GM12891 (cell line): ENCODE measurements at regions not wholly inside any gene's neighbourhood (a gene's known extent, or its start where the extent isn't known, plus 50 kb on each side); places are given as distances from the start of the nearest gene placed in this dataset.

ENCODE experiments used
- SPI1 ChIP-seq: IDR thresholded peaks from 2 replicates; pipeline ENCODE4 v1.6.1; 2011; ENCODE audit warnings: low read depth, low read length, control low read depth
- TAF1 ChIP-seq: IDR thresholded peaks from 2 replicates; pipeline ENCODE4 v1.6.1; 2011; ENCODE audit warnings: low read depth, low read length, control low read depth

DNA sequence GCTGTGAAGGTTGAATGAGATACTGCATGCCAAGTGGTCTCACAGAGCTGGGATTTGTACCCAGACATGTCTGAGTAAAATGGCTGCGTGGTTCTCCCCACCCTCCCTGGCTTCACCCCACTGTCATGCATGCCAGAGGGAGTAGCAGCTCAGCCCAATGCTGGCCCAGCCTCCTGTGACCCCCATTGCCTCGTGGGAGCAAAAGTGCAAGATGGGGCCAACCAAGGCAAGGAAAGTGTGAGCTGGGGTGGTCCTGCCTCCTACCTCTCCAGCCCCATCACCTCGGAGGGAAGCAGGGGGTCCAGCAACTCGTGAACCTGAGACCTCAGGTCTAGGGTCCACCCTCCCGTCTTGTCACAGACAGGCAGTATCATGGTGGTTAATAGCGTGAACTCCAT lies 209.8 kb upstream of the GRIK3 start:
- TF ChIP-seq TAF1: no peak
- no peak for TF ChIP-seq SPI1
